Mammary epithelial cell (primary cell): ENCODE measurements at regions not wholly inside any gene's neighbourhood (a gene's known extent, or its start where the extent isn't known, plus 50 kb on each side); places are given as distances from the start of the nearest gene placed in this dataset.

Experiments used
- EZH2 ChIP-seq: IDR thresholded peaks from 2 replicates; pipeline ENCODE4 v1.6.1; 2012; ENCODE audit warnings: low read length, inconsistent platforms, borderline replicate concordance
- TF ChIP-seq, protein P1 (sequence below), 2 donors: IDR thresholded peaks in 1 of 2; conservative IDR thresholded peaks in 1 of 2; 2 replicates each; pipeline ENCODE4 v1.5.1; 2011 to 2012; ENCODE audit warnings: inconsistent platforms in 2 of 2, low read length in 2 of 2, mild to moderate bottlenecking in 2 of 2, control low read depth in 1 of 2, low read depth in 1 of 2; ENCODE audit not compliant: insufficient read depth in 1 of 2; ENCODE audit errors: extremely low read depth in 1 of 2

DNA sequence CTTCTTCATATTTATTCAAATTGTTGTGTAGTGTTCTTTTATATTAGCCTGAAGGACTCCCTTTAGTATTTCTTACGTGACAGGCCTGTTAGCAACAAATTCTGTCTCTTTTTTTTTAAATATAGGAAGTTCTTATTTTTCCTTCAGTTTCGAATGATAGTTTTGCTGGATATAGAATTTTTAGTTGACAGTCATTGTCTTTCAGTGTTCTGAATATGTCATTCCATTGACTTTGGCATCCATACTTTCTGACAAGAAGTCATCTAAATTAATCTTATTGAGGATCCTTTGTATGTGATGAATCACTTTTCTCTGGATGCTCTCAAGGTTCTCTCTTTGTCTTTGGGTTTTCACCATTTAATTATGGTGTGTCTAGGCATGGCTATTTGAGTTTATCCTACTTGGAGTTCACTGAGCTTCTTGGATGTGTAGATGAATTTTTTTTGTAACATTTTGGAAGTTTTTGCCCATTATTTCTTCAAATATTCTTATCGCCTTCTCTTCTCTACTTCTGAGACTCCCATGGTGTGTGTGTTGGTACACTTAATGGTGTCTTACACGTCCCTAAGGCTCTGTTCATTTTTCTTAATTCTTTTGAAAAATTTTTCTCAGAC, 82.5 kb upstream of the GTSF1L start:
- TF ChIP-seq, protein P1, sequence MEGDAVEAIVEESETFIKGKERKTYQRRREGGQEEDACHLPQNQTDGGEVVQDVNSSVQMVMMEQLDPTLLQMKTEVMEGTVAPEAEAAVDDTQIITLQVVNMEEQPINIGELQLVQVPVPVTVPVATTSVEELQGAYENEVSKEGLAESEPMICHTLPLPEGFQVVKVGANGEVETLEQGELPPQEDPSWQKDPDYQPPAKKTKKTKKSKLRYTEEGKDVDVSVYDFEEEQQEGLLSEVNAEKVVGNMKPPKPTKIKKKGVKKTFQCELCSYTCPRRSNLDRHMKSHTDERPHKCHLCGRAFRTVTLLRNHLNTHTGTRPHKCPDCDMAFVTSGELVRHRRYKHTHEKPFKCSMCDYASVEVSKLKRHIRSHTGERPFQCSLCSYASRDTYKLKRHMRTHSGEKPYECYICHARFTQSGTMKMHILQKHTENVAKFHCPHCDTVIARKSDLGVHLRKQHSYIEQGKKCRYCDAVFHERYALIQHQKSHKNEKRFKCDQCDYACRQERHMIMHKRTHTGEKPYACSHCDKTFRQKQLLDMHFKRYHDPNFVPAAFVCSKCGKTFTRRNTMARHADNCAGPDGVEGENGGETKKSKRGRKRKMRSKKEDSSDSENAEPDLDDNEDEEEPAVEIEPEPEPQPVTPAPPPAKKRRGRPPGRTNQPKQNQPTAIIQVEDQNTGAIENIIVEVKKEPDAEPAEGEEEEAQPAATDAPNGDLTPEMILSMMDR (conservative IDR thresholded peaks at IDR 0.05 in 1 of 2, IDR thresholded peaks at IDR 0.05 in 1 of 2; ENCODE audit: extremely low read depth in 1 of 2, insufficient read depth in 1 of 2, low read depth in 1 of 2, low read length in 2 of 2) = no peak
- TF ChIP-seq EZH2 = no peak
